ENCODE measurements at regions not wholly inside any gene's neighbourhood (a gene's known extent, or its start where the extent isn't known, plus 50 kb on each side); places are given as distances from the start of the nearest gene placed in this dataset.

DNA sequence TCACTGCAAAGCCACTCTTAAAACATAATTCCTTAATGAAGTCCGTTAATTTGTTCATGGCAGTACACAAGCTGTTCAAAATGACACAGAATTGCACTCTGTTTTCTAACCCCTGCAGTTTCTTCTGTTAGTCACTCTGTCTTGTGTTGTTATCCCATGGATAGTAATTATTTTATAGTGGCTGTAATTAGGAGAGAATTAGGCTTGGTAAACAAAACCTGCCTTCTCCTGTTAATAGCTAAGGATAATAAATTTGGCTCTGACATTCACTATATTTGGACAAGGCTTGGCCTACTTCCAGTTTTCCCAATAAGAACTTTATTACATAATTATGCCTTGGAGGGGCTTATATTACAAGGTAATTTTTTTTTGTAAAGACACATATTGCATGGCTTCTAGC is 330.3 kb upstream of the FIGN start:
- 89 to 100% methylated on average over 1 of the region's 1 CpG for WGBS, 2 experiments (ENCODE audit: insufficient coverage in 2 of 2)
- Histone ChIP-seq H3K4me3 (ENCODE audit: extremely low read depth, insufficient read depth, low read length, poor library complexity, severe bottlenecking) (no peak overlapping the region), H3K36me3 (ENCODE audit: control insufficient read depth, insufficient read depth, low read length) (no peaks in the 10 kb centered on the region), H3K27ac (ENCODE audit: low read depth, low read length, severe bottlenecking) (no peak overlapping the region), H3K9me3 (ENCODE audit: control insufficient read depth, low read length) (no peaks in the 10 kb centered on the region), H3K4me1 (ENCODE audit: control insufficient read depth, insufficient read depth, low read length, poor library complexity, severe bottlenecking) (no peaks in the 10 kb centered on the region)

DNA sequence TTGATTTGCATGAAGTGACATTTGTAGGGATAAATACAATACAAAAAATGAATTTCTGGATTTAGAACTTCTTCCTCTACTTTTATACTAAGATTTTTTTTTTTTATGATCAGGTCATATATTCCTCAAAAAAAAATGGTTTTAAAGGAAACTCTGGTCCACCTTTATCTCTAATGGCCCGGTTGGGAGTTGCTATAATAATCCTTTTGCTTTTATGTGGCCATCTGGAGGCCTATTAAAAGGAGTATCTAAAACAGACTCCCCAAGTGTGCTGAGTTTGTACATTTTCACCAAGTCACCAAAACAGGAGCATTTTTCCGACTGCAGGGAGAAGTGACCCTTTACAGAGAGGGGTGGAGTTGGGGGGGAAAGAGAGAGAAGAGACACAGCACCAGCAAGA is 329.2 kb upstream of the FIGN start:
- no peaks in the 10 kb centered on the region for H3K9me3 ChIP-seq (ENCODE audit: control insufficient read depth, low read length)
- H3K4me3 ChIP-seq (ENCODE audit: extremely low read depth, insufficient read depth, low read length, poor library complexity, severe bottlenecking): no peak overlapping the region
- H3K36me3 ChIP-seq (ENCODE audit: control insufficient read depth, insufficient read depth, low read length): no peaks in the 10 kb centered on the region
- no peaks in the 10 kb centered on the region for H3K4me1 ChIP-seq (ENCODE audit: control insufficient read depth, insufficient read depth, low read length, poor library complexity, severe bottlenecking)
- WGBS, 2 experiments (ENCODE audit: insufficient coverage in 2 of 2): 80 to 100% methylated on average over 1 of the region's 2 CpGs
- no peak overlapping the region for H3K27ac ChIP-seq (ENCODE audit: low read depth, low read length, severe bottlenecking)

DNA sequence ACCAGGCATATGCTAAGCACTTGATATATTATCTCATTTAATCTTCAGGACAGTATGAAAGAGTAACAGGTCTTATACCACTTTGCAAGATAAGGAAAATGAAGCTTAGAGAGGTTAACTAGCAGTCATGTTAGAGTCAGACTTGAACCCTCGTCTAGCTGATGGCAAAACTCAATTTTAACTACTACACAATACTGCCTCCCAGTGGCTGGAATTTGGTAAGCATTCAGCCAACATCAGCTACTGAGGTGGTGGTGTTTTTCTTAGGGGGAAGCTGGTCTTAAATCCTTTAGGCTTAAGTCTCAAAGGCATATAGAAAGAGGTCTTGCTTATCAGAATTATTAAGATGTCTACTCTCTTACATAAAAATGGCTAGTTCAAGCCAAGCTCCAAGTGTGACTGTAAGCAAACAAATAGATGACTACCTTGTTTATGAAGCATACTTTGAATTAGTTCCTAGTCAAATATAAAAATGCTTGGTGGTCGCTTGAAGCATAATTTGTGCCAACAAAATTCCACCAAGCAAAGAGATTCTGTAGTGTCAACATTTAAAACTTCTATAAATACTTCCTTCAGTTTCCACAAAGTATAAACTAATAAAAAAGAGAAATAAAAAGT is 325.4 kb upstream of the FIGN start:
- no CpG with 5 or more reads among the region's 2 CpGs for WGBS, 2 experiments (ENCODE audit: insufficient coverage in 2 of 2)
- no peaks in the 10 kb centered on the region for H3K9me3 ChIP-seq (ENCODE audit: control insufficient read depth, low read length)
- no peaks in the 10 kb centered on the region for H3K4me1 ChIP-seq (ENCODE audit: control insufficient read depth, insufficient read depth, low read length, poor library complexity, severe bottlenecking)
- H3K27ac ChIP-seq (ENCODE audit: low read depth, low read length, severe bottlenecking): no peak overlapping the region
- H3K36me3 ChIP-seq (ENCODE audit: control insufficient read depth, insufficient read depth, low read length): no peaks in the 10 kb centered on the region
- no peak overlapping the region for H3K4me3 ChIP-seq (ENCODE audit: extremely low read depth, insufficient read depth, low read length, poor library complexity, severe bottlenecking)

DNA sequence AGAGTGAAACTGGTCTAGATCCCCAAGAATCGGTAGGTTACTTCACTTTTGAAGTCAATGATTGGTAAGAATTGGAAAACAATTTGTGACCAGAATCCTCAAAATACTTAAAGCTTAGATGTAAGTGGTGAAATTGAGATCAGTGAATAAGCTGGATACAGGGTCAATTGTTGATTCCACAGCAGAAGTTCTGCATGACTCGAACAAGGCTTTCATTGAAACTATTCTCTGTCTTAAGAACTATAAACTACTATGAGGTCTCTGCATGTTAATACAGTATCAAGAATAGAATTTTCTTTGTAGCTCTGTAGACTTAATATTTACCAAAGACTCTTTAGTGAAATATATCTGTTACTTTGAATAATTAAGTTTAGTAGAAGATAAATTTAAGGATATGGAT is 324.2 kb upstream of the FIGN start:
- no peak overlapping the region for H3K4me3 ChIP-seq (ENCODE audit: extremely low read depth, insufficient read depth, low read length, poor library complexity, severe bottlenecking)
- 100% methylated on average over 1 of the region's 2 CpGs; no CpG with 5 or more reads in 1 of the 2 experiments for WGBS, 2 experiments (ENCODE audit: insufficient coverage in 2 of 2)
- H3K36me3 ChIP-seq (ENCODE audit: control insufficient read depth, insufficient read depth, low read length): no peaks in the 10 kb centered on the region
- peaks cover 6% of the 10 kb centered on the region for H3K4me1 ChIP-seq (ENCODE audit: control insufficient read depth, insufficient read depth, low read length, poor library complexity, severe bottlenecking)
- no peaks in the 10 kb centered on the region for H3K9me3 ChIP-seq (ENCODE audit: control insufficient read depth, low read length)
- no peak overlapping the region for H3K27ac ChIP-seq (ENCODE audit: low read depth, low read length, severe bottlenecking)

DNA sequence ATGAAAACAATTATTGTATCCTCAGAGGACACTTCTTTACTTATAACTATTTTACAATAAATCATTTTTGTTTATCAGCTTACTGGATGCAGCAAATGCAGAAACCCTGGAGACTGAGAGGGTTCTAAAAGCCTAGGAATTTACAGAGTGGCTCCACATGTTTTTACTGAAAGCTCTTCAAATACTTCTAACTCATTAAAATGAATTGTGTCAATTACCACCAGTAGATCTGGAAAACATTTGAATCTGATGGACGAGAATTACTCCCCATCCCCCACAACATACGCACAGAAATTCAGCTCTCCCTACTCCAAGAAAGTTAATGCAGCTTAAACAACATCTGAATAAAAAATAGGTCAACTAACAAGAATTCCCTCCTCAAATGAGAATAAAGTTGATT is 319.8 kb upstream of the FIGN start:
- no peak overlapping the region for H3K27ac ChIP-seq (ENCODE audit: low read depth, low read length, severe bottlenecking)
- H3K9me3 ChIP-seq (ENCODE audit: control insufficient read depth, low read length): no peaks in the 10 kb centered on the region
- peaks cover 6% of the 10 kb centered on the region for H3K4me1 ChIP-seq (ENCODE audit: control insufficient read depth, insufficient read depth, low read length, poor library complexity, severe bottlenecking)
- H3K36me3 ChIP-seq (ENCODE audit: control insufficient read depth, insufficient read depth, low read length): no peaks in the 10 kb centered on the region
- H3K4me3 ChIP-seq (ENCODE audit: extremely low read depth, insufficient read depth, low read length, poor library complexity, severe bottlenecking): no peak overlapping the region
- 60% methylated on average over 1 of the region's 2 CpGs; no CpG with 5 or more reads in 1 of the 2 experiments for WGBS, 2 experiments (ENCODE audit: insufficient coverage in 2 of 2)

DNA sequence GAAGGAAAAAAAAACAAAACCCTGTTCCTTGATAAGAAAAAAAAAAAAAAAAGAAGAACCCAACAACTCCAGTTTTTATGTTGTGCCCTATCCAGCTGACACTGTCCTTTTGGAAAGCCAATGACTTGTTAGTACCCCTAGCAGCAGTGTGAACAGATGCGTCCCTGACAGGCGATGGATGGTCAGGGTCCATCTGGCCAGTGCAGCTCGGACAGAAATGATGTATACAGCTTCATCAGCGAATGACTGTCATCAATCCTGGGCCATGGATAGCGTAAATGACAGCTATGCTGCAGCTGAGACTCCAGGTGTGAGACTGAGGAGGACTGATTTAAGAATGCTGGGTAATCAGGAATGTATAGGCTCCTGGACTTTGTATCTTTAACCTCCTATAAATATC is 318.8 kb upstream of the FIGN start:
- no peaks in the 10 kb centered on the region for H3K9me3 ChIP-seq (ENCODE audit: control insufficient read depth, low read length)
- H3K27ac ChIP-seq (ENCODE audit: low read depth, low read length, severe bottlenecking): no peak overlapping the region
- 87 to 96% methylated on average over 5 of the region's 5 CpGs for WGBS, 2 experiments (ENCODE audit: insufficient coverage in 2 of 2)
- H3K4me3 ChIP-seq (ENCODE audit: extremely low read depth, insufficient read depth, low read length, poor library complexity, severe bottlenecking): no peak overlapping the region
- H3K4me1 ChIP-seq (ENCODE audit: control insufficient read depth, insufficient read depth, low read length, poor library complexity, severe bottlenecking): peaks cover 6% of the 10 kb centered on the region
- no peaks in the 10 kb centered on the region for H3K36me3 ChIP-seq (ENCODE audit: control insufficient read depth, insufficient read depth, low read length)

DNA sequence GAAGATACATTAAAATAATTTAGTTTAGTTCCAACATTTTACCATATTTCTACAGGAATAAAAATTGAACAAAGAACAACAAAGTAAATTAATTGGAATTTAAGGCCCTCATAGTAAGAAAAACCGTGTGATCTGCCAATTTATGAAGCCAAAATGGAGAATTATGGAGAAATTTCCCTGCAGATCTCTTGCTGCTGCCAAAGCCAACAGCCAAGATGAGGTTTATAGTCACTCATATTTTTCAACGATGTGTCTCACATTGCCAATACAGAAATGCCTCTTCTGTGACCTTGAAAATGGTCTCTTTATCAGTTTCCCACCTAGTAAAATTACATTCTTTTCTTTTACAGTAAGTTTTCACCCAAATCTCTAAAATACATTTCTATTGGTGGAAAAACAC is 317.2 kb upstream of the FIGN start:
- no peaks in the 10 kb centered on the region for H3K36me3 ChIP-seq (ENCODE audit: control insufficient read depth, insufficient read depth, low read length)
- H3K4me1 ChIP-seq (ENCODE audit: control insufficient read depth, insufficient read depth, low read length, poor library complexity, severe bottlenecking): peaks cover 6% of the 10 kb centered on the region
- WGBS, 2 experiments (ENCODE audit: insufficient coverage in 2 of 2): 80% methylated on average over 2 of the region's 2 CpGs

DNA sequence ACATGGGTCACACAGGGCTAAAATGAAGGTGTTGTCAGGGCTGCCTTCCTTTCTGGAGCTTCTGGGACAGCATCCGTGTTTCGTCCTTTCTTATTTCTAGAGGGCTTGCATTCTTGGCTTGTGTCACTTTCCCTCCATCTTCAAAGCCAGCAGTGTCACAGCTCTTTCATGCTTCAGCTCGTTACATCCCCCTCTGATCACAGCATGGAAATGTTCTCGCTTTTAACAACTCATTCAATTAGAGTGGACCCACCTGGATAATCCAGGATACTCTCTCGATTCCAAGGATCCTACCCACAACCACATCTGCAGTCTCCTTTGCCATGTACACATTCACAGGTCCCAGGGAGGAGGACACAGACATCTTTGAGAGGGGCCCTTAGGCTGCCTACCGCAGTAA is 316.2 kb upstream of the FIGN start:
- H3K36me3 ChIP-seq (ENCODE audit: control insufficient read depth, insufficient read depth, low read length): no peaks in the 10 kb centered on the region
- no peak overlapping the region for H3K27ac ChIP-seq (ENCODE audit: low read depth, low read length, severe bottlenecking)
- 78 to 79% methylated on average over 4 to 5 of the region's 6 CpGs for WGBS, 2 experiments (ENCODE audit: insufficient coverage in 2 of 2)
- no peak overlapping the region for H3K4me3 ChIP-seq (ENCODE audit: extremely low read depth, insufficient read depth, low read length, poor library complexity, severe bottlenecking)
- H3K9me3 ChIP-seq (ENCODE audit: control insufficient read depth, low read length): no peaks in the 10 kb centered on the region
- H3K4me1 ChIP-seq (ENCODE audit: control insufficient read depth, insufficient read depth, low read length, poor library complexity, severe bottlenecking): peaks cover 6% of the 10 kb centered on the region

More for the DNA sequence above, 317.2 kb upstream of the FIGN start:
- Histone ChIP-seq H3K9me3 (ENCODE audit: control insufficient read depth, low read length) (no peaks in the 10 kb centered on the region), H3K27ac (ENCODE audit: low read depth, low read length, severe bottlenecking) (no peak overlapping the region), H3K4me3 (ENCODE audit: extremely low read depth, insufficient read depth, low read length, poor library complexity, severe bottlenecking) (no peak overlapping the region)

DNA sequence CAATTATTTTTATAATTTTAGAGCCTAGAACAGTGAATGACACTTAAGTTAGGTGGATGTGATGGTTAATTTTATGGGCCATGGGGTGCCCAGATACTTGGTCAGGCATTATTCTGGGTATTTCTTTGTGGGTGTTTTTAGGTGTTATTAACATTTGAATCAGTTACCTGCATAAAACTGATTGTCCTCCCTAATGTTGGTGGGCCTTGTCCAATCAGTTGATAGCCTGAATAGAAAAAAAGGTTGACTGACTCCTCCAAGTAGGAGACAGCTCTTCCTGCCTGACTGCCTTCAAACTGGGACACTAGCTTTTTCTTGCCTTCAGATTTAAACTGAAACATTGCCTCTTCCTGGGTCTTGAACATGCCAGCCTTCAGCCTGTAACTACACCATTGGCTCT is 312.9 kb upstream of the FIGN start:
- peaks cover 2% of the 10 kb centered on the region for H3K4me1 ChIP-seq (ENCODE audit: control insufficient read depth, insufficient read depth, low read length, poor library complexity, severe bottlenecking)
- no peaks in the 10 kb centered on the region for H3K9me3 ChIP-seq (ENCODE audit: control insufficient read depth, low read length)
- H3K4me3 ChIP-seq (ENCODE audit: extremely low read depth, insufficient read depth, low read length, poor library complexity, severe bottlenecking): no peak overlapping the region
- no peaks in the 10 kb centered on the region for H3K36me3 ChIP-seq (ENCODE audit: control insufficient read depth, insufficient read depth, low read length)
- no peak overlapping the region for H3K27ac ChIP-seq (ENCODE audit: low read depth, low read length, severe bottlenecking)

DNA sequence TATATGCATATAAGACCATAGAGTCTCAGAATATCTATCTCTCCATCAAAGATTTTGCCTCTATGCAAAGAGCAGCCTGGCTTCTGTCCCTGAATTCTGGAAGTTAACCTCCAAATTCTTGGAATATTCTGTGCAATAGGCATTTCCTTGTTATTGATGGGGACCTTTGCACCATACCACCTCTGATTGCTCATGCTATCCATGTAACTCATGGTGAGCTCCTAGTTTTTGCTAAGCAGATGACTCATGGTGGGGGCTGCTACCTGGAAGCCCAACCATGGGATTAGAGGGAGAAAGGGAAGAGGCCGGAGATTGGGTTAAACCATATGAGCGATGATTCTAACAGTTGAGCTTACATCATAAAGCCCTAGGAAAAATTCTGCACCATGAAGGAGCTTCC is 310.2 kb upstream of the FIGN start:
- Histone ChIP-seq H3K9me3 (ENCODE audit: control insufficient read depth, low read length) (no peaks in the 10 kb centered on the region), H3K36me3 (ENCODE audit: control insufficient read depth, insufficient read depth, low read length) (no peaks in the 10 kb centered on the region), H3K27ac (ENCODE audit: low read depth, low read length, severe bottlenecking) (no peak overlapping the region), H3K4me1 (ENCODE audit: control insufficient read depth, insufficient read depth, low read length, poor library complexity, severe bottlenecking) (peaks cover 2% of the 10 kb centered on the region), H3K4me3 (ENCODE audit: extremely low read depth, insufficient read depth, low read length, poor library complexity, severe bottlenecking) (no peak overlapping the region)
- WGBS, 2 experiments (ENCODE audit: insufficient coverage in 2 of 2): no CpG with 5 or more reads among the region's 2 CpGs

DNA sequence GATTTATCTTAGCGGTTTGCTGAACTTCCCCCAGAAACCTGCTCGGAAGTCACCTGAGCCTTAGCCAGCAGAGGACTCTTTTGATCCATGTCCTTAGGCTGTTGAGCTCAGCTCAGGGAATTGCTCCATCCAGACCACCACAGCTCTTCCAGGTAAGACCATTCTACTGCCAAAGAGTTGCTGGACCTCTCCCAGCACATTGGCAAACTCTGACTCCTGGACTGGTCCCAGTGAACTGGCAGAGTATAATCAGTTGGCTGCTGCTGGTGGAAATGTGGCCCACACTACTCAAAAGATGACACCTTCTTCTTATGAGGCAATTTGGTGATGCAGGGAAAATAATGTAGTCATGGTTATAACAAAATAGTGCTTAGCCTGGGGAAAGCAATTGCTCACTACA is 308.8 kb upstream of the FIGN start:
- H3K4me1 ChIP-seq (ENCODE audit: control insufficient read depth, insufficient read depth, low read length, poor library complexity, severe bottlenecking): peaks cover 2% of the 10 kb centered on the region
- H3K9me3 ChIP-seq (ENCODE audit: control insufficient read depth, low read length): no peaks in the 10 kb centered on the region
- H3K27ac ChIP-seq (ENCODE audit: low read depth, low read length, severe bottlenecking): no peak overlapping the region
- WGBS, 2 experiments (ENCODE audit: insufficient coverage in 2 of 2): 94% methylated on average over 2 of the region's 2 CpGs
- no peak overlapping the region for H3K4me3 ChIP-seq (ENCODE audit: extremely low read depth, insufficient read depth, low read length, poor library complexity, severe bottlenecking)
- no peaks in the 10 kb centered on the region for H3K36me3 ChIP-seq (ENCODE audit: control insufficient read depth, insufficient read depth, low read length)

All from mesodermal cell (in vitro differentiated cells).